Left renal cortex interstitium (tissue), 4 donors: ENCODE measurements at regions not wholly inside any gene's neighbourhood (a gene's known extent, or its start where the extent isn't known, plus 50 kb on each side); places are given as distances from the start of the nearest gene placed in this dataset.

Experiments
- DNase-seq, 4 donors: peaks; one replicate each; pipeline ENCODE4 v3.0.0-alpha.2; 2013; ENCODE audit warnings: low read depth in 4 of 4, low spot score in 2 of 4, missing footprints in 1 of 4

DNA sequence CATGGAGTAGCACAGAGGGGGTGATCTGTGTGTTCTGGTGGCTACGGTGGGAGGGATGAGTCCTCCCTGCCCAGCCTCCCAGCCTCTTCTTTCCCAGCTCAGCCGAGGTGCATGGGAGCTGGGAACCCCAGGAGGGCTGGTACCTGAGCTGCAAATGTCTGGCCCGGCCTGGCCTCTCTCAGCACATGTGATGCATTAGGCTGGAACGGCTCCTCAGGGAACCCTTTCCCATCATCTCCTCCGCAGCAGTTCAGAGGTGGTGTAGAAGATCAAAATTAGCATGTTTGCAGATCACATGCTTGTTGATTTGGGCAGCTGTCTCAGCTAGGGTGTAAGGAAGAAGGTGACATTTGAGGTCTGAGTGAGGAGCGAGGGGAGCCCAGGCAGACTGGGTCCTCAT lies 126.6 kb downstream of the EMX2 start:
- no peak for DNase-seq

DNA sequence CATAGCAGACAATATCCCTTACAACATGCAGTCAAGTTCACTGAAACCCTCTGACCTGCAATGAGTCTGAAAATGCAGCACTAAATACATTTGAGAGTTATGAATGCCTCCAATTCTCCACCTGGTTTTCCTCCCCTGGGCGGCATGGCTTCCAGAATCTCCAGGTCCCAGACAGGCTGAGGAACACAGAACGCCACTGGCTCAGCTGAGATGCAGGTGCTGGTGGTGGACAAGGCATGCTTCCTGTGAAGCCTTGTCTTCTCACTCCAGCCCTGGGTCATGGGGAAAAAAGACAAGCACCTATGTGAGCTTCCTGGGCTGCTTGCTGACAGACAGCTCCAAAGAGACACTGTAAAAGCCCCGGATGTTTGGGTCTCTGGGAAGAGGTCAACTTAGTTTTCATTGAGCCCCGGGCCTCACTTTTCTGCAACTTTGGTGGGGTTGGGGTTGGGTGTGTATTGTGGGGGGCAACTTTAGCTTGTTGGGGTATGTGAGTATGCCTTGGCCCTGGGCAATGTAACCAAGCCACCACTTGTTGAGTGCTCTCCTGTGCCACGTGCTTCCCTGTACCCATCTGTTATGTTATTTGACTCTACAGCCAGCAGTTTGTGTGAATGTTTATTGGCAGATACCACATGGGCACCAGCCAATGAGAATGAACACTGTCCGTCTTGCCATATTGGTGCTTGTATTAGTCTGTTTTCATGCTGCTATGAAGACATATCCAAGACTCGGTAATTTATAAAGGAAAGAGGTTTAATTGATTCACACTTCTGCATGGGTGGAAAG lies 127.8 kb downstream of the EMX2 start:
- DNase-seq, result no peak

DNA sequence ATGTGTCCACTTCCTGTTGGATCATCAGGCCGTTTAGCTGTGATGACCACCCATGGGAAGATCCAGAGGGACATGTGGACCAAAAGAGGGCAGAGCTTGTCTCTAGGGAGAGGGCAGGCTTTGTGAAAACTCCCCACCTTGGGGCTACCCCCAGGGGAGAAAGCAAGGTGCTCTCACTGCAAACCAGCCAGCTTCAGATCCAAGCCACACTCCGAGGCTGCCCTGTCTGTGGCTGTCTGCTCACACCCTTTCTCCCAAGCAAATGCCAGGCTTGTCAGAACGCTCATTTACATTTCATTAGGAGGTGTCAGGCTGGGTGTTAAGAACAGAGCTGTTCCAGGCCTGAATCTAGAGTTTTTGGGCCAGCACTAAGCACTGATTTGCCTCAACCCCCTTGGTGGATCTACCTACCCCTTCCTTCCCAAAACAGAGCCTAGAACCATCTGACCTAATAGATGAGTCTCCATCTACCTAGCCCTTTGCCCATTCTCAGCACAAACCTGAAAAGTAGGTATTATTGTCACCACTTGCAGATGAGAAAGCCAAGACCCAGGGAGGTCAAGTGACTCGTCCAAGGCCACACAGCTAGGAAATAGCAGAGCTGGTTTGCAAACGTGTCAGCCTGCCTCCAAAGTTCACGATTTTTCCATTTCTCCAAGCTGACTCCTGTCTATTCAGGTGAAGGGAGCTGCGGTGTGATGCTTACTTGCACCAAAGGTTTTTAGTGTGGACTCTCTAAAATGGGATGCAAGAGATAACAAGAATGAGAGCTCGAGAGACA lies 130.9 kb downstream of the EMX2 start:
- no peak for DNase-seq

DNA sequence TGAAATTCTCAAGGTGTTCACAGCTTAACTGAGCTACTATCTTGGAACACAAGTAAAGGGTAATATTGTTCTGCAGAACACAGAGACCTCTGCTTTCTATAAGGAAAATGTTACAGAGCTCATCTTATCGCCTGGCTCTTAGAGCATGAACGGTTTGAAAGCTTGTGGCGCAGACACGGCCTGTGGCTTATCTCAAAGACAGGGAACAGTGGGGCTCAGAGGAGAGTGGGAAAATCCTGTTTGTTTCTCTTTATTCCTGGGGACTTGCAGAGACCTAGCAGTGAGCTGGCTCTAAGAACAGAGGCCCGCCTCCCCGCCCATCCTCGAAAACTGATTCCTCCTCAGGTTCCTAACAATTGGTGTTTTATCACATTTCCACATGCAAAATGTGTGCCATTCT lies 131.7 kb downstream of the EMX2 start:
- no peak for DNase-seq

DNA sequence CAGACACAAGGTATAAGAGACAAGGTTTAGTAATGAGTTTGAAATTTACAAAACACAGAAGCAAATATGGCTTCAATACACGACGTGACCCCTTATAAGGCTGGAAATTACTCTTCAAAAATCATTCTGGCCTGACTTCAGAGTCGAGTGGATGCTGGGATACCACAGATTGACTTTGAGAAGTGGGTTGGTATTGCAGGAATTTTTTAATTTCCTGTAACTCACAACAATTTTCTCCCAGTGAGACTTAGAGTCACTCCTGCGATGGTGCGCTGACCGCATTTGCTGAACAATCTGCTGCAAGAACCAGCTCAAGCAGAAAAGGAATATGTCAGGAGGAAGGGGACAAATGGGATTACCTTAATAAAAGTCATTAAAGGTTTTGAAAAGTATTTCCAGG lies 132.1 kb downstream of the EMX2 start:
- no peak for DNase-seq

DNA sequence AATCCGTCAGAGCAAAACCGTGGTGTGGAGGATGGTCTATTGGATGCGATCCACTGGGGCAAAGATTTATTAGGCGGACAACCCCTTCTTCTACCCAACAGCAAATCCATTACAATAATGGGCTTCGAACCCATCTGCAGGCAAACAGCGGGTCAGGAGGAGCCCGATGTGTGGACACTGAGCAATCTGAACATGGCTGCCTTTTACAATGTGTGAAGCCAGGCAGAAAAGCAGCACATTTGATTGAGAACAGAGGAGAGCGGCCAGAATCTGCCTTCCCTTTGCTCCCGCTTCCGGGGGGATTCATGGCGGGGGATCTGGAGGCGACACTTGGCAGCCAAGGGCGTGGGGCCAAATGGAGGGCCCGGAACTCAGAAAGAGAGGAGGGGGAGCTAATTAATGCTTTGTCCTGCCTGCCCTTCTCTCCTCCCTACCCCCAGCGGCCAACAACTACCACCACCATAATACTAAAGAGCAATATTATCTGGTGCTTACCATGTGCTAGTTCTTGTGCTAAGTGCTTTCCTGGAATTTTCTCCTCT lies 133.0 kb downstream of the EMX2 start:
- DNase-seq, result no peak

DNA sequence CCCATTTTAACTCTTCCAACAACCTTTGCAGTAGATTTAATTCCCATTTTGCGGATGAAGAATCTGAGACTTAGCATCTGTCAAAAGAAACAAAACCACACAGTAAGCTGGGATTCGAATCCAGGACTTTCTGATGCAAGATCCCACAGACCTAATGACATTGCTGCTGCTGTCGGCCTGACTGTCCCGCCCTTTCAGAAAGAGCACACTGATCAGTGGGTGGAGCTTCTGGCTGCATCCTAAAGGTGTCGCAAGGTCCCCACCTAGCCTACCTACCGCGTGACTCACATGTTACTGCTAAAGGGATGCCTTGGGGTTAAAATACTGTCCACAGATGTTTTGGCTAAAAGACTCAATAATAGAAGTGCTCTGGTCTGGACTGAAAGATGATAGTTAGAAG lies 134.7 kb downstream of the EMX2 start:
- no peak for DNase-seq

DNA sequence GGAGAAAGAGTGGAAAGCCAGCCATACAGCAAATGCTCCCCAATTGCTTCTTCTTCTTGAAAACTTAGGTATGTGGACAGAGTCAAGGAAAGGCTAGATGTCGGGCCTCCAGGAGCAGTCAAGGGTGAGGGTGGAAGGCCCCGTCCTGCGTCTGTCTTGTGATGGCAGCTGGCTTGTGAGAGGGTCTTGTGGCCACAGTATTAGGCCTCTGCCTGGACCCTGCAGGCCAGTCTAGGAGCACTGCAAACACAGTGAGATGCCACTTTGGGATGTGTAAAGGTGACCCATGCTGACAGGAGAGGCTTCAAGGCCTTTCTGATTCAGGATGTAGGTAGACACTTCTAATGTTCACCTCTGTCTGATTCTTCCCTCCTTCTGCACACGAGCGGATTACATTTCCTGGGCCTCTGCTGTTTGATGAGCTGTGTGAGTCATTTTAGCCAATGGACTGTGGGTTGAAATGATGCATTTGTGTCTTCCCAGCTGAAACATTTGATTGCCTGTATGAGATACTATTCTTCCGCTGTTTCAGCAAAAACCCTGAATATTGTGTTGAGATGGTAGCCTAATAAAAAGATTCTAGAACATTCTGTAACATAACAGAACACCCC lies 135.4 kb downstream of the EMX2 start:
- no peak for DNase-seq

DNA sequence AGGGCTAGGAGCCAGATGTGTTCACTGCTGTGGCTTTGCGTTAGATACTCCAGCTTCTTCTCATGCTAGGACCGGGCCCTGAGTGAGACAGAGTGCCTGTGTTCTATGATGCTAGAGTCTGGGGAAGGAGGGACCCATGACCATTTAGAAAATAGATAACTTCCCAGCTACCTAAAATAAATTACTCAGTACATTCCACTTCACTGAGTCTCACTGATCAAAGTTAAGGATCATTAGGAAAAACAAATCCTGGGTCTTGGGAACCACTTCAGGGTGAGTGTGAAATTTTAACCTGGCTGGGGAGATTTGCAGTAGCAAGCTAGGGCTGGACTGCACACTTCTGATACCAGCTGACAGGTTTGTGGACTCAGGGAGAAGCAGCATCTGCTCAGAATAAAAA lies 138.1 kb downstream of the EMX2 start:
- DNase-seq, result no peak

DNA sequence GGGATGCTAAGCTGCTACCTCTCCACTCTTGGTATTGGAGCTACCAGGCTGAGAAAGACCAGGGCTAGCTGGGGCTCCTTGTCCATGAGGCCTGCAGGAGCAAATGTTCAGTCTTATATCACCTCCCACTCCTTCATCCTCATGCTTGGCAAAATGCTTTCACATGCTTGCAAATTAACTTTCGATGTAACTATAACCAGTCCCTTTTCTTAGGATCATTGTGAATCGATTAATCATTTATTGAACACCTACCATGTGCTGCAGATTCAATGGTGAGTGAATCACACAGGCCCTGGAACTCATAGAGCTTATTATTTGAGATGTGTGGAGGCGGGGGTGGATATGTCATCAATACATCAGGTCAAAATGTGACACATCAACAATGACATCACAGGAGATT lies 138.6 kb downstream of the EMX2 start:
- no peak for DNase-seq

DNA sequence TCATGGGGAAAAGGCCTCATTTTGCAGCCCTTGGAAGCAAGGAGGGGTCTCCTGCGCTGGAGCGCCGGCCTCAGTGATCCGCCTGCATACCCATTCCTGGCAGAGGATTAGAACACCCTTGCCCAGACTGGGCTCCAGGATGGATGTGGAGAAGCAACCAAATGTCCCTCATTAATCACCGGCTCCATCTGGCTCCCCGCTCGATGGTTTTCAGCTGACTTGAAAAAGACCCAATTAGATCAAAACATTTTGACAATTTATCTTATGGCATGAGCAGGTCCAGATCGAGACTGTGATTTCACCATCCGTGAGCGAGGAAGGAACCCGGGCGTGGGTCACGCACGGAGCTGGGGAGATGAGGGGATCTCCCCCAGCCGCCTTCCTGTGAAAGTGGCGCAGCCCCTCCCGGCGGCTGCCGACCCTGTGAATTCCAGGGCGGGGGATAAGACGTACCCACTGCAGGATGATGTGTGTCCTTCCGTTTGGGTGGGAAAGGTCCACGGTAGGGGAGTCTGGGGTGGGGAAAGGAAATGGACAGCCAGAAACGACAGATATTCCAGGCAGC lies 141.6 kb downstream of the EMX2 start:
- no peak for DNase-seq

DNA sequence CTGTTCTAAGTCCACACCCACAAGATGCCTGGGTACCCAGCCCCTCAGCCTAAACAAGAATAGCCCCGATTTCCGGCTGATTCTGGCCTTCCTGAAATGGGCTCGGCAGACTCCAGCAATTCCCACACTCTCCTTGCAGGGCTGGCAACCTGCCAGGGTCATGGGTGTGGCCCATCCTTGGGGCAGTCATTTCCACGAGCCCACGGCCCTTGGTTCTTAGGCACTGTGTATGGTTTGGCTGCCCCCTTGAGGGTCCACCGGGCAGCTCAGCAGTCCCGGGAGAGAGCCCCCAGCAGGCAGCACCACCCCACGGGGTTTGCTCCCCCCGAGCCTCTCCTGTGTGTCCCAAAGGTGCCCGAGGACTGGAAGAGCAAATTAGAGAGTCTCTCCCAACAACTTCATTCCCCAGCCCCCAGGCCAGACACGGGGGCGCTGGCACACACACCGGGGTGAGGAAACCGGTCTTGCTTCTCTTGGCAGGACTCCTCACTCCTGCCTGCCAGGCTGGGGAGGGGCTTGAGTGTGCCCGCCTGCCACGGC lies 142.2 kb downstream of the EMX2 start:
- no peak for DNase-seq

DNA sequence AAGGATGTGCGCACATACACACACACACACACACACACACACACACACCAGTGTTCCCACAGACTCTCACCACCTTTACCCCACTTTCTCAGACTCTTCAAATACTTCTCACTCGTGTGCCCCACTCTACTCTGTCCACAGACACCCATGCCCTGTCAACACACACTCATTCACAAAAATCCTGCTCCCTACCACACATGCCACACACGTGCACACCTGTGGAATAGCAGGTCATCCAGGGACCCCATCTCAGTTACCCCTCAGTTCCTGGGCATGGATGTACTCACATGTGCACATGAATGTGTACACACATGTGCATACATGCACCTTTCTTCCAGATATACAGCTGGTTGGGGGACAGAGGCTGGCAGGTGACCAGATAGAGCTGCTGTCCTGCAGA lies 142.9 kb downstream of the EMX2 start:
- DNase-seq, result no peak

DNA sequence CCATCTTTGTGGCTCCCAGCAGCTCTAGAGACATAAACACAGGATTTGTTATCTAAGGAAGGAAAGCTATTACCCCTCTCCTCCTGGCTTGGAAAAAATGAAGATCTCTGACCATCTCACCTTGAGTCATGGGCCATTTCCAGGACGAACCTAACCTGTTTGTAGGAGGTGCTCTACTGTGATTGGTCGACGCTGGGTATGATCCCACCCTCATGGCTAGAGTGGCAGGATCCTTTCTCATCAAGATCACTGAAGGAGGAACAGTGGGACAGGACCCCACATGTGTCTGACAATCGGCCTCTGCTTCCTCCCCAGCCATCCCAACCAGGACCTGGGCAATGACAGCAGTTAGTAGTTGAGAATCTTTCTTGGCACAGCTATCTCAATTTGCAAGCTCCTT lies 144.1 kb downstream of the EMX2 start:
- DNase-seq, result no peak

DNA sequence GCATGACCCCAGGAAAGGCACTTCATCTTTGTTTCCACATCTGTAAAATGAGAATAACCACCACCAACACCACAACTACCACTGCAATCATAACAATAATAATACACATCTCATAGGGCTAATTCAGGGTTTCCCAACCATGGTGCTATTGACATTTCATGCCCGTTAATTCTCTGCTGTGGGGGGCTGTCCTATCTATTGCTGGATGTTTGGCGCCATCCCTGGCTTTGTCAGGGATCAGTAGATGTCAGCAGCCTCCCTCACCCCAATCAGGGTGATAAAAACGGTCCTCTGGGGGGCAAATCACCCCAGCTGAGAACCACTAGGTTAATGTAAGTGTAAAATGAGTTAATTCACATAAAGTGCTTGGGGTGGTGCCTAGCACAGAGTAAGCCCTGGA lies 145.8 kb downstream of the EMX2 start:
- DNase-seq, result no peak

DNA sequence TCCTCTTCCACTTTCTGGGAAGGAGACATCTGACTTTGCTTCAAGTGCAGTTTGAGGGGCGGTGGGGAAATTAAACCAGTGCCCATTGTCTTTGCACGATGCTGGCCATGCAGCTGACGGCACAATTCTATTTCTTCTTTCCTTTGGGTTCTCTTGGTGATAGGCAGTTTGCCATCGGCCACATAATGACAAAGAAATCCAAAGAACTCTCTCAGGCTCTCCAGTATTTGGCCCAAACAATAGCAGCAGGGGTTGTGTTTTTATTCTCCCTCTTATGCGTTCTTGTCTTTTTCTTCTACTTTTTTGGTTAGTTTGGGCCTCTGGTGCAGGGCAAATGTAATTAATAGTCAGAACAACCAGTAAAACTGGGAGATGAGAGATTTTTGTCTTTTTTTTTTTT lies 147.0 kb downstream of the EMX2 start:
- no peak for DNase-seq

DNA sequence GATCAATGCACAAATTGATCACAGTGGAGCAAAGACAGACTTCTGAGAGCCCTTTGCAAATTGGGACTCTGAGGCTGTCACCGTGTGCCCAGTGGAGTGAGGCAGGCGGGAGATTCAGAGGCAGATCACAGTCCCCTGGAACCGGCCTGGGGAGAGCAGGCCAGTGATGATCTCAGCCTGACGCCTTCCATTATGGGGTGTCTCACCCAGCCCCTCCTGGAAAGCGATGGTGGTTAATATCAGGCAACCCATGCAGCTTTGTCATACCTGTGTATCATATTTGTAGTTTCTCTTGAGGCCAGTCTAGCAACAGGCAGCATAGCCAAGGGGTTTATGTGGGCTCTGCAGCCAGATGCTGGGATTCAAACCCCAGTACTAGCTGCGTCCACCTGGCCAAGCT lies 147.8 kb downstream of the EMX2 start:
- no peak for DNase-seq

DNA sequence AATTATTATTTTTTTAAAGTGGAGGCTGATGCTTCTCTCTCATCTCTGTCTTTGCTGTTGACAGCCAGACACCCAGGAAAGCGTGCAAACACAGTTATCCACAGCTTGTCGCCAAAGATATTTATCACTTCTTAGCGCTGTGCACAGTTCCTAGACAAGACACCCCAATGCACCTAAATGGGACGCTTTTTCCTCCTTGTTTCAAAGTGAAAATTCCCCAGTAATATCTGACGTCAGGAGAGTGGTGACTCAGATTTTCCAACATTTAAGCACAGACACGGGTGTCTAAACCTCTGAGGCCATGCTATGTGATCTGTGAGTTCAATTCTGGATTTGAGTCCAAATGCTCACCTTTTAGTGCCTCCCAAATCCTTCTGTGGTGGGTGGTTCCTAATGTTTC lies 151.6 kb downstream of the EMX2 start:
- DNase-seq, result no peak

DNA sequence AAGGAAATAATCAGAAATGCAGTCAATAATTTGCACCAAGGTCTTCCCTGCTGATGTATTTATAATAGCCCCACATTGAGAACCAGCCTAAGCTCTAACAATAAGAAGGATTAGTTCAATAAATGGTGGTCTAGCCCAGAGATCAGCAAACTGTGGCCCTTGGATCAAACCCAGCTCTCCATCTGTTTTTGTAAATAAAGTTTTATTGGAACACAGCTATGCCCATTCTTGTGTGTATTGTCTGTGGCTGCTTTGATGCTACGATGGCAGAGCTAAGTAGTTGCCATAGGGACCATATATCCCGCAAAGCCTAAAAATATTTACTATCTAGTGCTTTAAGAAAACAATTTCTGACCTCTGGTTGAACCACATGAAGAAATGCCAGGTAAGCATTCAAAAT lies 154.9 kb downstream of the EMX2 start:
- DNase-seq, result no peak

DNA sequence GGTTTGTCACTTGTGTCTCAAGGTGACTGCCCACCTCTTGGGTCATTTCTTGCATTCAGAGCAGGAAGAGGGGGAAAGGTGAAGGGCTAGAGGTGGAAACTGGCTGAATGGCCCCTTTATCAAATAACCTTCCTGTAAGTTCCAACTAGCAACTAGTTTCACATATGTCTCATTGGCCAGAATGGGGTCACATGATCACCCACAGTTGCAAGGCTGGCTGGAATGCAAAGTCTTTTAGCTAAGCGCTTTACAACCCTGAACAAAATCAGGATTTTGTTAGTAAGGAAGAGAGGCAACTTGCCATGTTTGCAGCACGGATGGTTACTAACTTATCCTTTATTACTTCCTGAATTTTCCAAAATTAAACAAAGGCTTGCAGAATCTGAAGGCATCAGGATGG lies 156.3 kb downstream of the EMX2 start:
- DNase-seq, result no peak

DNA sequence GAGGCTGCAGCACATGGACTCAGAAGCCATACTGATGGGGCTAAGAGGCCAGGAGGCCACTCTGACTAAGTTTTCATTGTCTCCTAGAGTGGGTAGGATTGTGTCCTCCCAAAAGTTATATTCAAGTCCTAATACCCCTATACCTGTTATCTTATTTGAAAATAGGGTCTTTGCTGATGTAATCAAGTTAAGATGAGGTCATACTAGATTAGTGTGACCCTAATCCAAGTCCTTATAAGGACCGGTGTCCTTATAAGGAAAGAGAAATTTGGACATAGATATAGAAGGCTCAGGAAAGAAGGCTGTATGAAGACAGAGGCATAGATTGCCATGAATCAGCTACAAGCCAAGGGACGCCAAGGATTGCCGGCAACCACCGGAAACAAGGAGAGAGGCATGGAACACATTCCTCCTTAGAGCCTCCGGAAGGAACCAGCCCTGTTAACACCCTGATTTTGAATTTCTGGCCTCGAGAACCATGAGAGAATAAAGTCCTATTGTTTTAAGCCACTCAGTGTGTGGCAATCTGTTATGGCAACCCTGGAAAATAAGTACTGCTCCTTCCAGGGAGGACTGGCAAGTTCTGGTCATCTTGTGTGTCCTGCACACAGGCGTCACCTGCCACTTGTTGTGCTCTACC lies 157.0 kb downstream of the EMX2 start:
- DNase-seq, result no peak
